NCI-H526 (cell line): ENCODE measurements at regions not wholly inside any gene's neighbourhood (a gene's known extent, or its start where the extent isn't known, plus 50 kb on each side); places are given as distances from the start of the nearest gene placed in this dataset.

ENCODE experiments used
- DNase-seq, 2 experiments: peaks; one replicate each; lab custom pipeline; 2025; lab: John Stamatoyannopoulos, UW

- peak; percentile 5 to 19 for DNase-seq
These were observed 660.4 kb upstream of the KLF12 start for GRCh38 chr13:74794582-74794981.

DNA sequence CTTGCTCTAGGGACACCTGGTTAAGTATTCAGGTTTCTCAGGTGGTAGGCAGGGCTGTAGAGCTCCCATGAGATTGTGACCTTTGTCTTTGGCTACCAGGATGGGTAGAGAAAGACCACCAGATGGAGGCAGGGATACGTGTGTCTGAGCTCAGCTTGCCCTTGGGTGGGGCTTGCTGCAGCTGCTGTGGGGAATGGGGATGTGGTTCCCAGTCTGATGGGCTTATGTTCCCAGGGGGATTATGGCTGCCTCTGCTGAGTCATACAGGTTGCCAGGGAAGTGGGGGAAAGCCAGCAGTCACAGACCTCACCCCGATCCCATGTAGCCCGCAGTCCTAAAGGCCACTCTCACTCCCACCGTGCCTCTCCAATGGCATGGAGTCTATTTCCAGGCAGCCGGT lies 659.9 kb upstream of the KLF12 start:
- DNase-seq: no peak

DNA sequence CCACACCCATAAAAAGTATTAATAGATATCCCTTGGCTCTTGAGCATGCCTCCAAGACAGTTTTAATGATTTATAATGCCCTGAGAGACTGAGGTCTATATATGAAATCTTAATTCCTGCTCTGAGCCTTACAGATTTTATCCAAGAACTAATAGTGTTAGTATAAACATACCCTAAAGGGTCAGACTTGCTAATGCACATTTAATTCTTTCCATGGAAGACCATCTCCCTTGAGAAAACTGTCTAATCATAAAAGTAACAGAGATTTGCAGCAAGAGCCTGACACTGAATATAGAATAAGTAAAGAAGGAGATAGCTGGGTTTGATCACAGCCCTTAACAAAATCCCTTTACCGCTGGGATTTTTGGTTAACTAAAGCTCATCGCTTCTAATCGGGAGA lies 650.8 kb upstream of the KLF12 start:
- no peak for DNase-seq

DNA sequence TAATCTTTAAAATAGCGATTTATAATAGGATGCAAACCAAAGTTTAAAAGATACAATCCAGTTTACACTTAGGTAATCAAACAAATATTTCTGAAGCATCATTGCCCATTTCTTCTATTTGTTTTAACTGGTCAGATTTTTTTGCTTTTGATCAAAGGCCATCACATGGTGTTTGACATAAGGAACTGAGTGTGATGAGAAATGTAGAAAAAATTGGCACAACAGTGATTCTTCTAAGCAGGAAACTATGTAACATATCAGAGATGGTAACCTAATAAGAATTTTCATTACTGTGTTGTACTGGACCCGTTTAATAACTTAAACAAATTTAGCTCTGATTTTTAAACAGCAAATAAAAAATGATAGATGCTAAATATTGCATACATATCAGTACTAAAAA lies 644.7 kb upstream of the KLF12 start:
- DNase-seq: no peak

- DNase-seq: no peak
These were observed 643.9 kb upstream of the KLF12 start for GRCh38 chr13:74778087-74778486.

GRCh38 chr13:74774264-74774663 lies 640.1 kb upstream of the KLF12 start:
- no peak for DNase-seq

- DNase-seq: no peak
These were observed 639.0 kb upstream of the KLF12 start for GRCh38 chr13:74773248-74773647.

DNA sequence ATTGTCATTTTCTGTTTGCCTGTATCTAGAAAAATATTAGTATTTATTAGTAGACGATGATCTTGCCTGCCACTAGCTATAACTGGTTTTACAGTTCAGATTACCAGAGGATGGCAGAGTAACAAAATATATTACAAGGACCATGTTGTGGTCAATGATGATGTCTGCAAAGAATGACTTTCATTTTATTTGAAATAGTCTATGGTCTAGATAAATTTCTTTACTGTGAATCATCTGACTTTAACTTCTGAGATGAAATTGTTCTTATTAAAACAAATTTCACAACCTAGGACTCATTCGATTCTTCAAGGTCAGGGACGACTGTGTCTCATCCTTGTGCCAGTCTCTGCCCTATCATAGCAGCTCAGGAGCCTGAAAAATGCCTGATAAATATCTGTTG lies 637.8 kb upstream of the KLF12 start:
- DNase-seq: no peak

DNA sequence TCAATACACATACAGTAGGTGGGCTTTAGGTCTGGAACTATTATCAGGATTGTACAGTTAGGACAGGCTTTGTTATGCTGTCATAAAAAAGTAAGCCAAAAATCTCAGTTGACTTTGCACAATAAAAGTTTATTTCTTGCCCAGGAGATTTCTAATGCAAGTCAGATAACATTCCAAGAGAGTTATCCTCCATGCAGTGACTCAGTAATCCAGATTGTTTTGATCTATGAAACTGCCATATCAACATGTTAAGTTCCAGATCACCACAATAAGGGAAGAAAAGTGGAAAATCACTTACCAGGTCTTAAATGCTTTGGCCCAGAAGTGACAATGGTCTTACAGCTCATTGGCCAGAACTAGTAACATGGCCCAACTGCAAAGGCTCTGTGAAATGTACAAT lies 636.2 kb upstream of the KLF12 start:
- DNase-seq: no peak

- no peak for DNase-seq
These were observed 635.1 kb upstream of the KLF12 start for GRCh38 chr13:74769333-74769732.

DNA sequence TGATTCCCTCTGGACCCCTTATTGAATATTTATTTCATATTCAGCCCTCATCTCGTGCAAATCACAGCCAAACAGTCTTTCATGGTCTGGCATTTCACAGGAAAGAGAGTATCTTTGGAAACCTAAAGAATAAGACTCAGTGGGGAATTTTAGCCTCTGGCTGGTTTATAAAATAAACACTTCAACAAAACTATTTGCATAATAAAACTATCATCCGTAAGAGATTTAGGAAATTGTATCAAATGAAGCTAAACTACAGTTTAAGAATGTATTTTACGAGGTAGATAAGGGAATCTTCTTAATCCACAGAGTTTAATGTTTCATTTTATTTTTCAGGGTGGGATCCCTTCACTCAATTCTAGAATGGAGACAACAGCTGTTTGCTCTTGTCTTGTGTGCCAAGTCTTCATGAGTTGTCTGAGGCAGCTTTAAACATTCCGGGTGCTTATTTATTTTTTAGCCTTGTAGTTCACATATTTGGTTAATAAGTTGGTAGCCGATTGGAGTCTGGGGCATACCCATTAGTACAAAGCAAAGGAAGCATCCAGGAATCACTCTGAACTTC lies 634.4 kb upstream of the KLF12 start:
- DNase-seq: no peak

- DNase-seq: no peak
These were observed 632.8 kb upstream of the KLF12 start for GRCh38 chr13:74767050-74767449.

DNA sequence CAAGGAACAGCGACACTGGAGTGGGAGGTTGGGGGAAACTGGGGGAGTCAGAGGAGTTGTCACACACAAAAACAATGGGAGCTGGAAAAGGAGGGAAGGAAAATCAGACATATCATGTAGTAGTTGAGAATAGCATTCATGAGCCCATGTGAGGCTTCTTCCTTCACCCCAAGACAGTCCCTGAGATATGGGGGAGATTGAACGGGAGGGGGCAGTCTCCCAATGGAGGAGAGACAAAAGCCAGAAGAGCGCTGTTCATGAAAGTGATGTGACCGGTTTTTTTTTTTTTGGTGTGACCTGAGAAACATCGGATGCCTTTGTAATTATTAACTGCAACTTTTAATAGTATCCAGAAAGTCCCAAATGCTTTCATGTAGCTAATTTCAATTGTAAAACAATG lies 631.8 kb upstream of the KLF12 start:
- DNase-seq: no peak

DNA sequence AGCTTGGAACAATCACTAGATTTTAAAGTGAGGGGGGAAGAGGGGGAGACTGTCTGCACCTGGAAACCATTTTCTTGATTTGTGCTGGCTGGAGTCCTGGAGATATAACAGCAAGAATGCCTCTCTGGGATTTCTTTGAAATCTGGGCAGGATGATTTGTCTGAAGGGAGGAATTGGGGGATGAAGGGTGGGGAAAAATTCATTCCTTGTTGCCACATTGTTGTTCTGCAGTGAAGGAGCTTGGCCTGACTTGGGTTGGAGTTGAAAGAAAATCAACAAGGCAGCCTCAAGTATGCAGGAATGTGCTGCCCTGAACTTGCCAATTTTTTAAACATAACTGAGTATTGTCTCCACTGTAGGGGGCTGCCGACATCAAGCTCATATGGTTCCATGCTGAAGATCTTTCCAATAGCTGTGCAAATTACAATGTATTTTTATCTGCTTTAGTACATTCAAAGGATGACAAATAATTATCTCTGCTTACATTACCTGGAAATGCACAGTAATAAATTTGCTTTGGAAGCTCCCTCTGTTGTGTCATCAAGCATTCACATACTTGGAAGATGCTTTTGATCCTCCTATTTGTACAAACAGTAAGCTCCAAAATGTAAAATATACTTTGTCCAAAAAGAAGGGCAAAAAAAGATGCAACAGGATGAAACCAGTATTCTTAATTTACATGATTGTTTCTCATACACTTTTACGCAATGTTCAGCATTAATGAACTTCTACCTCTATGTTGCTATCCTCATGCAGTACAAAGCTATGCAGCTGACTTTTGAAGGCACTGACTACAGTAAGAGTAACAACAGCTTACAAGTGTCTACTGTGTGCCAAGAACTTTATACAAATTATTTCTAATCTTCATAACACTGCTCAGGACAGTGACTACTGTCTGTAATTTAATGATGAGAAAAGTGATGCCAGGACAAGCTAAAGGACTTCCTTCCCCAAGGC lies 627.9 kb upstream of the KLF12 start:
- DNase-seq: no peak

GRCh38 chr13:74758188-74758587 lies 624.0 kb upstream of the KLF12 start:
- no peak for DNase-seq

- DNase-seq: no peak
These were observed 620.9 kb upstream of the KLF12 start for GRCh38 chr13:74755065-74755464.

DNA sequence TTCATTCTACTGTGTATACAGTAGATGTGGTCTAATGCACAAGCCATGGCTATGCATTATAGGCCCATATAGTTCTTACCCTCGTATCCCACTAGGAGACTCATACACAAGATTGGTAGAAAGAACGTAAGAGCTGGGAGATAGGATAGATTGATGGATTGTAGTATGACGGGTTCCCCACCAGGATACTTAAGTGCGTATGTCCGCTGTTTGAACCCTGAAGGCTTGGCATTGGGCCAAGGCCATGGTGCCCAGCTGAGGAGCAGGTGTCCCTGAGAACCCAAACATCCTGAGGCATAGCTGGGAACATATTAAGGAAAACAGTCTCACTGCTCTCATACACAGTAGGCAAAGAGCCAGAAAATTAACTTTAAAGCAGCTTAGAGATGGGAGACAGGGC lies 617.5 kb upstream of the KLF12 start:
- no peak for DNase-seq

DNA sequence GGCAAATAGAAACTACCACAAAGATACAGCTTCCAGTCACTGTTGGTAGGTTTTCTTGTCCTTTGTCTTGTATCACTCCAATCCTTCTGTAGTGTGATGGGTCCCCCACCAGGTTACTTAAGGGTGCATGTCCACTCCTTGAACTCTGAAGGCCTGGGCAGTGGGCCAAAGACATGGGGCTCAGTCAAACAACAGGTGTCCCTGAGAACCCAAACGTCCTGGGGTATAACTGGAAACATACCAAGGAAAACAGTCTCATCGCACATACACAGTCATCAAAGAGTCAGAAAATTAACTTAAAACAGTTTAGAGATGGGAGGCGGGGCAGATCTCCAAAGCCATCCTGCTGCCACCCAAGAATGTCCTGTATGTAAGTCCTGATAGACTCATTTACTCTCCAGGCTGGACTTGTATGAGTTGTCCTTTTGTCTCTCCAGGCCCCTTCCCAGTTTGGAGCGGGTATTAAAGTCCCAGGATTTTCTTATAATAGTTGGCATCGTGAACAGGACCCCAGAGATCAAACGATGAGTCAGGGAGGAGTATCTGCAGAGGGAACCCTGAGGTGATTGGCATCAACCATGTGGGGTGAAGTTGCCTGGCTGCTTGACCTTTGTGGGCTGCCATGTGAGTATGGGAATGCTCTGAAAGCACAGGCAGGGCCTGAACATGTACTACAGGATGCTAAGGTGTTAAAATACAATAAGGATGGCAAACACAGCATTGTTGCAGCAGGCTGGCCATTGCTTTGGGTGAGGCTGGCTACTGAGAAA lies 613.2 kb upstream of the KLF12 start:
- DNase-seq: no peak

- DNase-seq: no peak
These were observed 609.8 kb upstream of the KLF12 start for GRCh38 chr13:74743992-74744391.

DNA sequence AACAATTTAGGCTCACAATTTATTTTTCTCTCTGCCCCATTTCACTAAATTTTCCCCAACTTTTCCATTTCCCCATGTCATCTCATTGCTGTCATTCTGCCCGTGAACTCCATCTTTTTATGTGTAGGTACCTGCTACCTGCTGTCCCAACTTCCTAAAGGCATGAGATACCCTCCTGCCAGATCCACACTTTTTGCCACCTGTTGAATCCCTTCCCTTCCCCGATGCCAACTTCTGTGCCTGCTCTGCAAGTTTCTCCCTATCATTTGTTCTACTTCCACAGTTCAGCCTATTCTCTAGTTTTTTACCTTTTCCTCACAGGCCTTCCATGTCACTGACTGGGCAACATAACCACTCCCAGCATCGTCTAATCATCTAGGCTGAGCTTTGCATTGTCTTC lies 607.5 kb upstream of the KLF12 start:
- no peak for DNase-seq

GRCh38 chr13:74732736-74733385 lies 598.7 kb upstream of the KLF12 start:
- DNase-seq: no peak

GRCh38 chr13:74731731-74732130 lies 597.5 kb upstream of the KLF12 start:
- peak; percentile 44 to 67 for DNase-seq
